B cell (primary cell): ENCODE measurements at regions not wholly inside any gene's neighbourhood (a gene's known extent, or its start where the extent isn't known, plus 50 kb on each side); places are given as distances from the start of the nearest gene placed in this dataset.

Experiments
- ATAC-seq: fragments of 200-7000 bp; cut with Tn5 transposase; one replicate; pipeline ENCODE4 v1.10.0; 2021; ENCODE audit warnings: low read depth, mild to moderate bottlenecking, moderate number of reproducible peaks, moderate library complexity
- CTCF ChIA-PET: fragments of 350-600 bp; sonication (Branson Sonifier 250); formaldehyde crosslinking; loops from one replicate; lab custom pipeline; 2021; ENCODE audit warnings: antibody characterized with exemption, inconsistent platforms; lab: Charles Lee
- POLR2A ChIA-PET: fragments of 350-600 bp; sonication (Branson Sonifier 250); formaldehyde crosslinking; loops from one replicate; lab custom pipeline; 2021; ENCODE audit warnings: antibody characterized with exemption; lab: Charles Lee
- DNase-seq: peaks from one replicate; pipeline ENCODE4 v3.0.0; 2013
- H2AFZ ChIP-seq: 2 replicates; pipeline ENCODE4 v1.6.1; 2012; ENCODE audit warnings: mild to moderate bottlenecking, low read depth, low read length; ENCODE audit not compliant: insufficient read depth, poor library complexity, severe bottlenecking
- H3K27ac ChIP-seq, 2 donors: 1 replicate in 1 of 2; 2 replicates in 1 of 2; pipeline ENCODE4 v1.5.1; 2012 to 2013; ENCODE audit warnings: low read length in 2 of 2, mild to moderate bottlenecking in 2 of 2, moderate library complexity in 1 of 2
- H3K27me3 ChIP-seq, 4 experiments: fragments of 200-600 bp in 1 of 4; sonication (generic) in 1 of 4; replicated peaks in 1 of 4; 1 replicate in 2 of 4; 2 replicates in 2 of 4; pipeline versions ENCODE4 v1.6.1 to v1.7.0; 2013 to 2016; ENCODE audit warnings: low read length in 3 of 4, mild to moderate bottlenecking in 2 of 4, mixed read lengths in 1 of 4, moderate library complexity in 1 of 4; ENCODE audit not compliant: insufficient read depth in 4 of 4, control insufficient read depth in 3 of 4; ENCODE audit errors: control extremely low read depth in 1 of 4
- H3K36me3 ChIP-seq, 2 experiments: replicated peaks in 1 of 2; 1 replicate in 1 of 2; 2 replicates in 1 of 2; pipeline versions ENCODE4 v1.6.1 to v1.7.1; 2013; ENCODE audit warnings: low read length in 1 of 2; ENCODE audit not compliant: insufficient read depth in 2 of 2, control insufficient read depth in 1 of 2; ENCODE audit errors: control extremely low read depth in 1 of 2, extremely low read depth in 1 of 2
- H3K4me1 ChIP-seq, 2 donors: fragments of 200-600 bp in 1 of 2; sonication (generic) in 1 of 2; 1 replicate in 1 of 2; 2 replicates in 1 of 2; pipeline versions ENCODE4 v1.5.1 to v1.6.1; 2013 to 2017; ENCODE audit warnings: low read length in 2 of 2; ENCODE audit not compliant: control insufficient read depth in 2 of 2, insufficient read depth in 2 of 2
- H3K4me2 ChIP-seq: replicated peaks from 2 replicates; pipeline ENCODE3; 2012; ENCODE audit warnings: mild to moderate bottlenecking, low read depth, low read length; ENCODE audit not compliant: poor library complexity, severe bottlenecking
- H3K4me3 ChIP-seq, 5 experiments: fragments of 200-600 bp in 1 of 5; sonication (generic) in 1 of 5; 1 replicate in 3 of 5; 2 replicates in 2 of 5; pipeline versions ENCODE4 v1.5.1 to v1.7.0; 2011 to 2016; ENCODE audit warnings: low read length in 4 of 5, mild to moderate bottlenecking in 4 of 5, low read depth in 2 of 5, control low read depth in 1 of 5, moderate library complexity in 1 of 5; ENCODE audit not compliant: insufficient read depth in 1 of 5; ENCODE audit errors: control extremely low read depth in 1 of 5, extremely low read depth in 1 of 5
- H3K79me2 ChIP-seq: fragments of 200-600 bp; sonication (generic); one replicate; pipeline ENCODE4 v1.6.0; 2016; ENCODE audit warnings: low read length; ENCODE audit not compliant: control insufficient read depth, insufficient read depth
- H3K9ac ChIP-seq: fragments of 200-600 bp; sonication (generic); 2 replicates; pipeline ENCODE4 v1.6.1; 2017; ENCODE audit warnings: mild to moderate bottlenecking, low read length, moderate library complexity
- H3K9me3 ChIP-seq, 3 donors: one replicate each; pipeline versions ENCODE4 v1.6.1 to v1.7.1; 2013; ENCODE audit warnings: low read length in 2 of 3; ENCODE audit not compliant: control insufficient read depth in 2 of 3, insufficient read depth in 1 of 3; ENCODE audit errors: control extremely low read depth in 1 of 3
- H4K20me1 ChIP-seq: 2 replicates; pipeline ENCODE4 v1.6.0; 2012; ENCODE audit warnings: mild to moderate bottlenecking, low read length; ENCODE audit not compliant: insufficient read depth, control insufficient read depth, poor library complexity, severe bottlenecking
- H3K27ac Mint-ChIP-seq: one replicate; pipeline ENCODE4 v1.8.0; 2021; ENCODE audit warnings: mixed read lengths
- H3K27me3 Mint-ChIP-seq: one replicate; pipeline ENCODE4 v1.8.0; 2021; ENCODE audit warnings: mixed read lengths
- H3K4me1 Mint-ChIP-seq: one replicate; pipeline ENCODE4 v1.8.0; 2021; ENCODE audit warnings: mixed read lengths
- H3K4me3 Mint-ChIP-seq: one replicate; pipeline ENCODE4 v1.8.0; 2021; ENCODE audit warnings: mixed read lengths
- H3K9me3 Mint-ChIP-seq: one replicate; pipeline ENCODE4 v1.8.0; 2022; ENCODE audit warnings: mixed read lengths; ENCODE audit not compliant: insufficient read depth
- EZH2 ChIP-seq: IDR thresholded peaks from 2 replicates; pipeline ENCODE4 v1.6.1; 2012; ENCODE audit warnings: borderline replicate concordance, low read depth, mild to moderate bottlenecking, moderate library complexity, low read length; ENCODE audit not compliant: insufficient read depth, poor library complexity, severe bottlenecking
- WGBS: methylation state at CpG from one replicate; pipeline ENCODE4 v1.1.5; 2013; ENCODE audit warnings: missing lambda C conversion rate; ENCODE audit not compliant: insufficient coverage; 5-methylcytosine and 5-hydroxymethylcytosine counted together
- intact Hi-C: fragments of 100-400 bp; cut with micrococcal nuclease; formaldehyde crosslinking; loops from one replicate; pipeline ENCODE4 v1.10.0; 2022
- TF ChIP-seq, protein P1 (sequence below): fragments of 200-600 bp; IDR thresholded peaks from one replicate; pipeline ENCODE4 v1.8.0; 2022; ENCODE audit warnings: antibody characterized with exemption, mild to moderate bottlenecking

DNA sequence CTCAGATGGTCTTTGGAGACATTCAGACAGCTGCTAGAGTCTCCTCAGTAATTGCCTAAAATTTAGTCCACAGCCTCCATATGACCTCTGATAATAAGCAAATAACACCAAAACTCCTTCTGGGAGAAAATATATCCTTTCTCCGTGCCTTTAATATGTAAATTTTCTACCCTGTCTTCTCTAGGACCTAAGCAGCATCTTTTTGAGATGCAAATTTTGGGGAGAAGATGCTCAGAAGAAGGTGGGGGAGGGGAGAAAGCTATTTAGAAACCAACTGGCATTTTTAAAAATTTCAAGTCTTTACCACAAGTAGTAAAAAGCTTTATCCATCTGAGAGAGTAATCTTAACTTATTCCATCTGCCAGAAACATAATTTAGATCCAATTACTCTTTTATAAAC lies 91.8 kb upstream of the KCNK12 start:
- H3K79me2 ChIP-seq = no peaks in the 10 kb centered on the region
- TF ChIP-seq EZH2 = no peak
- TF ChIP-seq, protein P1, sequence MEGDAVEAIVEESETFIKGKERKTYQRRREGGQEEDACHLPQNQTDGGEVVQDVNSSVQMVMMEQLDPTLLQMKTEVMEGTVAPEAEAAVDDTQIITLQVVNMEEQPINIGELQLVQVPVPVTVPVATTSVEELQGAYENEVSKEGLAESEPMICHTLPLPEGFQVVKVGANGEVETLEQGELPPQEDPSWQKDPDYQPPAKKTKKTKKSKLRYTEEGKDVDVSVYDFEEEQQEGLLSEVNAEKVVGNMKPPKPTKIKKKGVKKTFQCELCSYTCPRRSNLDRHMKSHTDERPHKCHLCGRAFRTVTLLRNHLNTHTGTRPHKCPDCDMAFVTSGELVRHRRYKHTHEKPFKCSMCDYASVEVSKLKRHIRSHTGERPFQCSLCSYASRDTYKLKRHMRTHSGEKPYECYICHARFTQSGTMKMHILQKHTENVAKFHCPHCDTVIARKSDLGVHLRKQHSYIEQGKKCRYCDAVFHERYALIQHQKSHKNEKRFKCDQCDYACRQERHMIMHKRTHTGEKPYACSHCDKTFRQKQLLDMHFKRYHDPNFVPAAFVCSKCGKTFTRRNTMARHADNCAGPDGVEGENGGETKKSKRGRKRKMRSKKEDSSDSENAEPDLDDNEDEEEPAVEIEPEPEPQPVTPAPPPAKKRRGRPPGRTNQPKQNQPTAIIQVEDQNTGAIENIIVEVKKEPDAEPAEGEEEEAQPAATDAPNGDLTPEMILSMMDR = no peak
- H3K4me1 ChIP-seq = peaks cover 15 to 30% of the 10 kb centered on the region in 2 donors
- no peaks in the 10 kb centered on the region for H4K20me1 ChIP-seq
- no peak overlapping the region for H3K4me3 ChIP-seq
- no peak for ATAC-seq
- ChIA-PET POLR2A (no interaction called here), CTCF (no interaction called here)
- intact Hi-C loops = no loop called here
- H2AFZ ChIP-seq = no peak overlapping the region
- H3K9ac ChIP-seq = no peak overlapping the region
- no peaks in the 10 kb centered on the region for H3K36me3 ChIP-seq
- no peak overlapping the region for H3K4me2 ChIP-seq
- no peaks in the 10 kb centered on the region for H3K9me3 ChIP-seq
- WGBS = no CpG with 5 or more reads among the region's 1 CpG
- H3K27me3 ChIP-seq = no peaks in the 10 kb centered on the region
- DNase-seq = no peak
- no peak overlapping the region for H3K4me3 Mint-ChIP-seq
- H3K9me3 Mint-ChIP-seq = no peaks in the 10 kb centered on the region
- peaks cover 29% of the 10 kb centered on the region for H3K4me1 Mint-ChIP-seq
- no peak overlapping the region for H3K27ac ChIP-seq
- H3K27me3 Mint-ChIP-seq = no peaks in the 10 kb centered on the region
- no peak overlapping the region for H3K27ac Mint-ChIP-seq

- 92% methylated on average over 4 of the region's 6 CpGs for WGBS
- H3K9me3 Mint-ChIP-seq = no peaks in the 10 kb centered on the region
- POLR2A ChIA-PET = no interaction called here
- ATAC-seq (no peak), DNase-seq (no peak)
- H3K27ac Mint-ChIP-seq = no peak overlapping the region
- CTCF ChIA-PET = no interaction called here
- H3K4me3 ChIP-seq = no peak overlapping the region
- no peak overlapping the region for H3K4me3 Mint-ChIP-seq
- H3K9ac ChIP-seq = no peak overlapping the region
- no peaks in the 10 kb centered on the region for H3K27me3 ChIP-seq
- no peak overlapping the region for H3K4me2 ChIP-seq
- intact Hi-C loops = no loop called here
- H3K4me1 ChIP-seq = peaks cover 15 to 34% of the 10 kb centered on the region in 2 donors
- no peaks in the 10 kb centered on the region for H3K27me3 Mint-ChIP-seq
- no peaks in the 10 kb centered on the region for H3K9me3 ChIP-seq
- H3K4me1 Mint-ChIP-seq = peaks cover 36% of the 10 kb centered on the region
- H4K20me1 ChIP-seq = no peaks in the 10 kb centered on the region
- no peak for TF ChIP-seq EZH2
- TF ChIP-seq, protein P1 = no peak
- no peak overlapping the region for H3K27ac ChIP-seq
- no peaks in the 10 kb centered on the region for H3K36me3 ChIP-seq
- H2AFZ ChIP-seq = no peak overlapping the region
- H3K79me2 ChIP-seq = no peaks in the 10 kb centered on the region
These were observed 90.5 kb upstream of the KCNK12 start for GRCh38 chr2:47661310-47661709.
